ENCODE measurements at regions not wholly inside any gene's neighbourhood (a gene's known extent, or its start where the extent isn't known, plus 50 kb on each side); places are given as distances from the start of the nearest gene placed in this dataset.

DNA sequence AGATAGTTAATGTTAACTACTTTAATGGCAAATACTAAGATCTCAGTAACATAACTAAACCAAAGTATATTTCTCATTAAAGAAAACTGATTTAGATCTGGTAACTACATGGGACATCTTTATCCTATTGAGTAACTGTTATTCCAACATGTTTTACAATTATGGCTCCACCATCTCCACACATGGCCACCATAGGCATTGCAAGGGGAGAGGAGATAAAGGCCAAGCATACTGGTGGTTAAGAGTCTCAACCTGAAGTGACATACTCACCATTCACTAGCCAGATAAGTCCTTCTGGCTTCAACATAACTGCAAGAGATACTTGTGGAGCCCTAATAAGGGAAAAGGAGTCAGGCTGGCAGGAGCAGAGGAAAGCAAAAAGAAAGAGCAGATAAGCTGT, 1586.4 kb upstream of the SPRY2 start:
- no peak for DNase-seq (ENCODE audit: low read depth)
- no peak overlapping the region for H3K4me3 ChIP-seq (ENCODE audit: low read depth, low read length)
- no peak for TF ChIP-seq POLR2A (IDR thresholded peaks at IDR 0.05; ENCODE audit: extremely low read depth, insufficient read length)
- TF ChIP-seq, protein P1, sequence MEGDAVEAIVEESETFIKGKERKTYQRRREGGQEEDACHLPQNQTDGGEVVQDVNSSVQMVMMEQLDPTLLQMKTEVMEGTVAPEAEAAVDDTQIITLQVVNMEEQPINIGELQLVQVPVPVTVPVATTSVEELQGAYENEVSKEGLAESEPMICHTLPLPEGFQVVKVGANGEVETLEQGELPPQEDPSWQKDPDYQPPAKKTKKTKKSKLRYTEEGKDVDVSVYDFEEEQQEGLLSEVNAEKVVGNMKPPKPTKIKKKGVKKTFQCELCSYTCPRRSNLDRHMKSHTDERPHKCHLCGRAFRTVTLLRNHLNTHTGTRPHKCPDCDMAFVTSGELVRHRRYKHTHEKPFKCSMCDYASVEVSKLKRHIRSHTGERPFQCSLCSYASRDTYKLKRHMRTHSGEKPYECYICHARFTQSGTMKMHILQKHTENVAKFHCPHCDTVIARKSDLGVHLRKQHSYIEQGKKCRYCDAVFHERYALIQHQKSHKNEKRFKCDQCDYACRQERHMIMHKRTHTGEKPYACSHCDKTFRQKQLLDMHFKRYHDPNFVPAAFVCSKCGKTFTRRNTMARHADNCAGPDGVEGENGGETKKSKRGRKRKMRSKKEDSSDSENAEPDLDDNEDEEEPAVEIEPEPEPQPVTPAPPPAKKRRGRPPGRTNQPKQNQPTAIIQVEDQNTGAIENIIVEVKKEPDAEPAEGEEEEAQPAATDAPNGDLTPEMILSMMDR (IDR thresholded peaks at IDR 0.05; ENCODE audit: low read depth, low read length) = no peak
- TF ChIP-seq, protein P2, sequence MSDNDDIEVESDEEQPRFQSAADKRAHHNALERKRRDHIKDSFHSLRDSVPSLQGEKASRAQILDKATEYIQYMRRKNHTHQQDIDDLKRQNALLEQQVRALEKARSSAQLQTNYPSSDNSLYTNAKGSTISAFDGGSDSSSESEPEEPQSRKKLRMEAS (IDR thresholded peaks at IDR 0.05; ENCODE audit: low read depth, low read length) = no peak
- no peak for TF ChIP-seq MYC (IDR thresholded peaks at IDR 0.05; ENCODE audit: low read depth, low read length)

DNA sequence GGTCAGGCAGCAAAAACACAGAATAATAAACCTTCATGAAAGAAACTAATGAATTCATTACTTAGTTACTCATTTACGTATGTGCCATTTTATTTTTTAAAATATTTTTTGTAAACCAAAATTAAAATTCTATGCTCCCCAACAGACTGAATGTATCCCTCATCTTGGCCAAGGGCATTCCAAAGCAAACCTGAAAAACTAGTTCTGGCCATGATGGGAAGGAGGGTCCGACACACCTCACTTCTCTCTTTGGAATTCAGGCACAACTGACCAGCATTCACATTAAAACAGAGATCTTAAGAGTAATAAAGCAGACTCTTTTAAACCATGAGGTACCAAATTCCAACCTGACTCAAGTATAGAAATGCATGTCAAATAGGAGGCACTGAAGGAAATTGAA, 1576.9 kb upstream of the SPRY2 start:
- TF ChIP-seq POLR2A (IDR thresholded peaks at IDR 0.05; ENCODE audit: extremely low read depth, insufficient read length) (no peak), MYC (IDR thresholded peaks at IDR 0.05; ENCODE audit: low read depth, low read length) (no peak)
- TF ChIP-seq, protein P1 (IDR thresholded peaks at IDR 0.05; ENCODE audit: low read depth, low read length) = no peak
- TF ChIP-seq, protein P2 (IDR thresholded peaks at IDR 0.05; ENCODE audit: low read depth, low read length) = no peak
- H3K4me3 ChIP-seq (ENCODE audit: low read depth, low read length) = no peak overlapping the region
- no peak for DNase-seq (ENCODE audit: low read depth)

DNA sequence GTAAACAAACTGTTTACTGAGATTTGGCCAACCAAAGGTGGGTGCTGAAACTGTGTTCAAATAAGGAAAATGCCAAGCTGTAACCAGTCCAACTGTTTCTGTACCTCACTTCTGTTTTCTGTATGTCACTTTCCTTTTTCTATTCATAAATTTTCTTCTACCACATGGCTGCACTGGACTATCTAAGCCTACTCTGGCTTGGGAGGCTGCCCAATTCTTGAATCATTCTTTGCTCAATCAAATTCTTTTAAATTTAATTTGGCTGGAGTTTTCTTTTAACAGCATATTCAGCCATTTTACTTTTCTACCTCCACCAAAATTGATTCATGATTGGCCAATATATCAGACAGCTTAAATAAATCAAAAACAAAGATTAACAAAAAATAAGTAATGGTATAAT, 1575.5 kb upstream of the SPRY2 start:
- no peak for DNase-seq (ENCODE audit: low read depth)
- TF ChIP-seq, protein P2 (IDR thresholded peaks at IDR 0.05; ENCODE audit: low read depth, low read length) = no peak
- TF ChIP-seq POLR2A (IDR thresholded peaks at IDR 0.05; ENCODE audit: extremely low read depth, insufficient read length) = no peak
- no peak for TF ChIP-seq MYC (IDR thresholded peaks at IDR 0.05; ENCODE audit: low read depth, low read length)
- TF ChIP-seq, protein P1 (IDR thresholded peaks at IDR 0.05; ENCODE audit: low read depth, low read length) = no peak
- no peak overlapping the region for H3K4me3 ChIP-seq (ENCODE audit: low read depth, low read length)

DNA sequence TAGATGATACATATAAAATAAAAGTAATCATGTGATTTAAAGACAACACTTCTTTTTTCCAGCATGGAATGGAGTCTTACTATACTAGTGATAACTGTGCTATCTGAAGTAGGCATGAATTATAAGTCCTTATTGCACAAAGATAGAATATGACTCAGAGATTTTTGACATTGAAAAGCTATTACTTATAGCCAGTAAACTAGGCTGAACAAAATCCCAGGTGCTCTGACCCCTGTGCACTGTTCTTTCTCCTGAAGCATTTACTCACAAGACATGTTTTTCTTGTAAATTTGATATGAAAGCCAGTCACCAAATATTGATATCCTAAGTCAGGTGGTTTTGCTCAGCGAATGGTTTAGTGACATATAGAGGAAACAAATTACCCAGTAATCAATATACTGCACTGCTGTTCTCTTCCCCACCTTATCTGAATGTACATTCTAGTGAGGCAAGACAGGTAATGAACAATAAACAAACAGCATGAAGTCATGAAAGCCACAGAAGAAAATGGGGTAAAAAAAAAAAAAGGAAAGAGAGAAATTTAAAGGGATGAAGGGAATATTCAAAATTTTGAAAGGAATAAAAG, 1567.0 kb upstream of the SPRY2 start:
- DNase-seq (ENCODE audit: low read depth) = no peak
- no peak overlapping the region for H3K4me3 ChIP-seq (ENCODE audit: low read depth, low read length)
- TF ChIP-seq, protein P1 (IDR thresholded peaks at IDR 0.05; ENCODE audit: low read depth, low read length) = no peak
- no peak for TF ChIP-seq POLR2A (IDR thresholded peaks at IDR 0.05; ENCODE audit: extremely low read depth, insufficient read length)
- TF ChIP-seq MYC (IDR thresholded peaks at IDR 0.05; ENCODE audit: low read depth, low read length) = no peak

DNA sequence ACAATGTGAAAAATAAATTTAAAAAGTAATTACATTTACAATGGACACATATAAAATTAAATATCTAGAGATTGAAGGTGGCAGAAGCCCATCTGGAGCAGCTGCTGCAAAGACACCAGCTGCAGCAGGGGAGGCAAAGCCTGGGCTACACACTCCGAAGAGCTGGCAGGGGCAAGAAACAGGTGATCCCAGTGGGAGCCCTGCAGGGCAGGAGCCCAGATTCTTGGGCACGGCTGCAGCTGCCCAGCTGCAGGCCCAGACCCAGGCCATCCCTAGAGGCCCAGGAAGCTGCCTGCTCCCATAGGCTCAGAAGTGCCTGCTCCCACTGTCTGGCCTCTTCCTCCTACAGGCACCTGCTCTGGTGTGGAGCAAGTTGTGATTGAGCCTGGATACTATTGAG, 1547.9 kb upstream of the SPRY2 start:
- TF ChIP-seq MYC (IDR thresholded peaks at IDR 0.05; ENCODE audit: low read depth, low read length) (no peak), POLR2A (IDR thresholded peaks at IDR 0.05; ENCODE audit: extremely low read depth, insufficient read length) (no peak)
- TF ChIP-seq, protein P1 (IDR thresholded peaks at IDR 0.05; ENCODE audit: low read depth, low read length) = no peak
- TF ChIP-seq, protein P2 (IDR thresholded peaks at IDR 0.05; ENCODE audit: low read depth, low read length) = no peak
- no peak for DNase-seq (ENCODE audit: low read depth)
- no peak overlapping the region for H3K4me3 ChIP-seq (ENCODE audit: low read depth, low read length)
